22Rv1 (cell line): ENCODE measurements at regions not wholly inside any gene's neighbourhood (a gene's known extent, or its start where the extent isn't known, plus 50 kb on each side); places are given as distances from the start of the nearest gene placed in this dataset.
"Not testable (repeated sequence)": the region's sequence is repeated elsewhere in the genome, so short reads cannot be mapped to it uniquely, and the experiment has no call there.

Experiments used
- ZFX ChIP-seq: fragments of 450-650 bp; IDR thresholded peaks from 2 replicates; pipeline ENCODE4 v1.6.1; 2017; ENCODE audit warnings: antibody characterized with exemption, borderline replicate concordance
- TF ChIP-seq, protein P1 (sequence below): fragments of 450-650 bp; IDR thresholded peaks from 2 replicates; pipeline ENCODE4 v1.5.1; 2017; ENCODE audit warnings: mild to moderate bottlenecking

DNA sequence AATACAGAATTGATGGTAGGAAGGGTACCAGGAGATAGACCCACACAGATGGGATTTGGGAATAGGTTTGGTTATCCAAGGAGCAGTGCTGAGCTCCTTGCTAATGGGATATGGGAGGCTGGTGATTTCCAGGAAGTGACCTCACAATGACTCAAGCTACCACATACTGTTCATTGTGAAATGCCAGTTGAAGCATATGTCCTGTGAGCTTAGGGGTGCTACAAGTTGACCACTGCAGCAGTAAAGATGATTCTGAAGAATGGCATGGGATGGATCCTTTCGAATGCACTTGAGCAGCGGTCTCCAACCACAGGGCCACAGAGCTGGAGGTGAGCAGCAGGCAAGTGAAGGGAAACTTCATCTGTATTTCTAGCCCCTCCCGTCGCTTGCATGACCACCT, 158.2 kb downstream of the RALA start:
- TF ChIP-seq, protein P1, sequence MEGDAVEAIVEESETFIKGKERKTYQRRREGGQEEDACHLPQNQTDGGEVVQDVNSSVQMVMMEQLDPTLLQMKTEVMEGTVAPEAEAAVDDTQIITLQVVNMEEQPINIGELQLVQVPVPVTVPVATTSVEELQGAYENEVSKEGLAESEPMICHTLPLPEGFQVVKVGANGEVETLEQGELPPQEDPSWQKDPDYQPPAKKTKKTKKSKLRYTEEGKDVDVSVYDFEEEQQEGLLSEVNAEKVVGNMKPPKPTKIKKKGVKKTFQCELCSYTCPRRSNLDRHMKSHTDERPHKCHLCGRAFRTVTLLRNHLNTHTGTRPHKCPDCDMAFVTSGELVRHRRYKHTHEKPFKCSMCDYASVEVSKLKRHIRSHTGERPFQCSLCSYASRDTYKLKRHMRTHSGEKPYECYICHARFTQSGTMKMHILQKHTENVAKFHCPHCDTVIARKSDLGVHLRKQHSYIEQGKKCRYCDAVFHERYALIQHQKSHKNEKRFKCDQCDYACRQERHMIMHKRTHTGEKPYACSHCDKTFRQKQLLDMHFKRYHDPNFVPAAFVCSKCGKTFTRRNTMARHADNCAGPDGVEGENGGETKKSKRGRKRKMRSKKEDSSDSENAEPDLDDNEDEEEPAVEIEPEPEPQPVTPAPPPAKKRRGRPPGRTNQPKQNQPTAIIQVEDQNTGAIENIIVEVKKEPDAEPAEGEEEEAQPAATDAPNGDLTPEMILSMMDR: not testable (repeated sequence)
- not testable (repeated sequence) for TF ChIP-seq ZFX
